K562 (cell line): ENCODE measurements at regions not wholly inside any gene's neighbourhood (a gene's known extent, or its start where the extent isn't known, plus 50 kb on each side); places are given as distances from the start of the nearest gene placed in this dataset.

ENCODE experiments used
- ATAC-seq: fragments of 200-7000 bp; cut with Tn5 transposase; 3 replicates; pipeline ENCODE4 v1.9.1; 2020; ENCODE audit warnings: moderate library complexity
- BruUV-seq: library from RNA; stranded (reverse); fragments of 400-500 nt; replicated peaks from 2 replicates; lab custom pipeline; 2021; lab: Mats Ljungman, UMichigan
- CTCF ChIA-PET: fragments of 300-600 bp; formaldehyde crosslinking; extraction: SDS; loops from one replicate; lab custom pipeline; 2021; ENCODE audit warnings: low intra/inter-chr PET ratio; lab: Yijun Ruan, JAX
- POLR2A ChIA-PET: fragments of 300-600, 350-650 bp; sonication (Branson Sonifier 250); formaldehyde crosslinking; extraction: SDS; loops from one replicate; lab custom pipeline; 2021; ENCODE audit warnings: antibody characterized with exemption, inconsistent platforms; lab: Yijun Ruan, JAX
- DNase-seq, 4 experiments: peaks; one replicate each; pipeline versions ENCODE4 v3.0.0 to v3.0.0-alpha.2; 2011 to 2018; ENCODE audit warnings: low spot score in 3 of 4, mixed read lengths in 3 of 4; ENCODE audit errors: extremely low read depth in 1 of 4
- FAIRE-seq: peaks from 2 replicates; lab custom pipeline; 2011; peaks lifted over from hg19 to GRCh38; lab: Jason Lieb, UNC
- H2AFZ ChIP-seq: 2 replicates; pipeline ENCODE4 v1.6.0; 2011; ENCODE audit warnings: low read depth, low read length, control low read depth, inconsistent platforms
- H3K27ac ChIP-seq: fragments of 200-600 bp; 3 replicates; pipeline ENCODE4 v1.8.0; 2011; ENCODE audit warnings: low read depth, mild to moderate bottlenecking, control low read depth, inconsistent platforms, low read length, moderate library complexity, mixed read lengths; ENCODE audit errors: extremely low read depth
- H3K27me3 ChIP-seq, 2 experiments: fragments of 300-600 bp in 1 of 2; 2 replicates in 1 of 2; 3 replicates in 1 of 2; pipeline versions ENCODE4 v1.6.0 to v1.8.0; 2011; ENCODE audit warnings: inconsistent platforms in 2 of 2, low read length in 2 of 2, mild to moderate bottlenecking in 1 of 2, mixed read lengths in 1 of 2, moderate library complexity in 1 of 2; ENCODE audit not compliant: control insufficient read depth in 2 of 2, insufficient read depth in 2 of 2
- H3K36me3 ChIP-seq: fragments of 300-600 bp; 3 replicates; pipeline ENCODE4 v1.8.0; 2011; ENCODE audit warnings: mild to moderate bottlenecking, low read length, inconsistent platforms; ENCODE audit not compliant: control insufficient read depth, insufficient read depth
- H3K4me1 ChIP-seq, 2 experiments: fragments of 200-600 bp in 1 of 2; replicated peaks in 1 of 2; 2 replicates in 1 of 2; 3 replicates in 1 of 2; pipeline versions ENCODE4 v1.5.1 to v1.8.0; 2011; ENCODE audit warnings: inconsistent platforms in 2 of 2, low read length in 2 of 2, mild to moderate bottlenecking in 1 of 2, mixed read lengths in 1 of 2, moderate library complexity in 1 of 2; ENCODE audit not compliant: control insufficient read depth in 2 of 2, insufficient read depth in 2 of 2
- H3K4me2 ChIP-seq: 2 replicates; pipeline ENCODE4 v1.6.1; 2011; ENCODE audit warnings: low read length, control low read depth, inconsistent platforms, mixed read lengths; ENCODE audit not compliant: insufficient read depth
- H3K4me3 ChIP-seq: fragments of 200-600 bp; sonication (generic), shearing (Covaris generic); 2 replicates; pipeline ENCODE4 v1.5.1; 2016; ENCODE audit warnings: control low read depth, inconsistent platforms
- H3K79me2 ChIP-seq: fragments of 200-600 bp; 3 replicates; pipeline ENCODE4 v1.8.0; 2011; ENCODE audit warnings: low read length, inconsistent platforms; ENCODE audit not compliant: control insufficient read depth, insufficient read depth
- H3K9ac ChIP-seq, 2 experiments: 2 replicates each; pipeline versions ENCODE4 v1.6.0 to v1.6.1; 2011; ENCODE audit warnings: low read depth in 2 of 2, low read length in 2 of 2, control low read depth in 1 of 2, inconsistent platforms in 1 of 2, mild to moderate bottlenecking in 1 of 2, mixed read lengths in 1 of 2; ENCODE audit not compliant: insufficient read depth in 1 of 2
- H3K9me1 ChIP-seq: one replicate; pipeline ENCODE4 v1.6.0; 2011; ENCODE audit warnings: inconsistent platforms, mild to moderate bottlenecking, low read length, moderate library complexity; ENCODE audit not compliant: control insufficient read depth, insufficient read depth
- H3K9me3 ChIP-seq: replicated peaks from 2 replicates; pipeline ENCODE4 v1.5.1; 2011; ENCODE audit warnings: low read depth, low read length, inconsistent platforms; ENCODE audit not compliant: control insufficient read depth, insufficient read depth
- H4K20me1 ChIP-seq: replicated peaks from 2 replicates; pipeline ENCODE4 v1.6.1; 2011; ENCODE audit warnings: low read length, inconsistent platforms, mixed read lengths; ENCODE audit not compliant: control insufficient read depth, insufficient read depth
- BACH1 ChIP-seq: fragments of 200-800 bp; sonication (Bioruptor generic); IDR thresholded peaks from 2 replicates; pipeline ENCODE4 v1.6.1; 2016; ENCODE audit warnings: missing genetic modification characterization, missing compliant biosample characterization
- CC2D1A ChIP-seq: fragments of 450-650 bp; IDR thresholded peaks from 2 replicates; pipeline ENCODE4 v1.6.1; 2017; ENCODE audit warnings: mild to moderate bottlenecking
- GABPA ChIP-seq: fragments of 200-800 bp; sonication (Bioruptor generic); conservative IDR thresholded peaks from 2 replicates; pipeline ENCODE4 v1.6.1; 2016; ENCODE audit warnings: low read depth, missing genetic modification characterization, missing compliant biosample characterization
- MAZ ChIP-seq, 2 experiments: fragments of 450-650 bp in 1 of 2; sonication (generic) in 1 of 2; formaldehyde crosslinking; IDR thresholded peaks in 1 of 2; conservative IDR thresholded peaks in 1 of 2; 2 replicates each; pipeline versions ENCODE4 v1.4.0 to v1.5.0; 2020; ENCODE audit warnings: mild to moderate bottlenecking in 1 of 2, missing genetic modification reagents in 1 of 2
- MCM5 ChIP-seq: fragments of 450-650 bp; IDR thresholded peaks from 2 replicates; pipeline ENCODE4 v1.6.1; 2016; ENCODE audit warnings: low read depth
- ZEB2 ChIP-seq: fragments of 450-650 bp; IDR thresholded peaks from 2 replicates; pipeline ENCODE4 v1.6.1; 2016
- WGBS: fragments of 100-300 bp; shearing (Covaris generic); methylation state at CpG from one replicate; pipeline ENCODE4 v1.1.6; 2016; ENCODE audit warnings: low coverage, mixed read lengths; ENCODE audit not compliant: insufficient coverage; ENCODE audit errors: missing lambda C conversion rate; 5-methylcytosine and 5-hydroxymethylcytosine counted together
- in situ Hi-C: fragments of 300-500 bp; cut with MboI; formaldehyde crosslinking; loops from 4 replicates; pipeline ENCODE4 v1.15.0; 2018; ENCODE audit warnings: inconsistent platforms, mixed read lengths
- intact Hi-C: fragments of 100-400 bp; cut with micrococcal nuclease; formaldehyde crosslinking; loops from 2 replicates; pipeline ENCODE4 v1.14.2; 2022
- TF ChIP-seq, protein P1 (sequence below): sonication (generic); formaldehyde crosslinking; IDR thresholded peaks from 2 replicates; pipeline ENCODE4 v1.8.0; 2023; ENCODE audit warnings: missing genetic modification reagents, mild to moderate bottlenecking, borderline replicate concordance

DNA sequence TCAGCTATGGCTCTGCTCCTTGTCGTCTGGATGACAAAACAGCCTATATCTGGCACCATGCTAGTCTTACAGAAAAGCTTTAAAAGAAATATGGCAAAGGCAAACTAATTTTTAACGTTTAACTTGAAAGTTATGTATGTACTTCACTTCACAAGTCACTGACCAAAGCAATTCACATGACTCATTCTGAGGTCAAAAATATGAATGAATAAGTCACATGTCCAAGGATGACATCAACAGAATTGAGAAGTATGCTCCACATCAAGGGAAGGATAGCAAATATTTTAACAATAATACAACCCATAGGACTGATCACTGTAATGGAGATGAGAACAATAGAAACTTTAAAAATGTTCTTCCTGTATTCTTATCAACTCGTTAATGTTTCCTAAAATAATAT, 1072.6 kb upstream of the NUDT12 start:
- POLR2A ChIA-PET: no interaction called here
- in situ Hi-C loops: no loop called here
- ATAC-seq: no peak

More for the DNA sequence above, 1072.6 kb upstream of the NUDT12 start:
- no peak overlapping the region for H3K4me3 ChIP-seq
- WGBS: 0% methylated on average over 3 of the region's 3 CpGs
- no peaks in the 10 kb centered on the region for H3K79me2 ChIP-seq
- H2AFZ ChIP-seq: no peak overlapping the region
- DNase-seq (no peak), FAIRE-seq (no peak)
- intact Hi-C loops: no loop called here
- no TSS peak for BruUV-seq
- H3K9me3 ChIP-seq: no peaks in the 10 kb centered on the region
- no peak for TF ChIP-seq BACH1 (tag)
- TF ChIP-seq, protein P1, sequence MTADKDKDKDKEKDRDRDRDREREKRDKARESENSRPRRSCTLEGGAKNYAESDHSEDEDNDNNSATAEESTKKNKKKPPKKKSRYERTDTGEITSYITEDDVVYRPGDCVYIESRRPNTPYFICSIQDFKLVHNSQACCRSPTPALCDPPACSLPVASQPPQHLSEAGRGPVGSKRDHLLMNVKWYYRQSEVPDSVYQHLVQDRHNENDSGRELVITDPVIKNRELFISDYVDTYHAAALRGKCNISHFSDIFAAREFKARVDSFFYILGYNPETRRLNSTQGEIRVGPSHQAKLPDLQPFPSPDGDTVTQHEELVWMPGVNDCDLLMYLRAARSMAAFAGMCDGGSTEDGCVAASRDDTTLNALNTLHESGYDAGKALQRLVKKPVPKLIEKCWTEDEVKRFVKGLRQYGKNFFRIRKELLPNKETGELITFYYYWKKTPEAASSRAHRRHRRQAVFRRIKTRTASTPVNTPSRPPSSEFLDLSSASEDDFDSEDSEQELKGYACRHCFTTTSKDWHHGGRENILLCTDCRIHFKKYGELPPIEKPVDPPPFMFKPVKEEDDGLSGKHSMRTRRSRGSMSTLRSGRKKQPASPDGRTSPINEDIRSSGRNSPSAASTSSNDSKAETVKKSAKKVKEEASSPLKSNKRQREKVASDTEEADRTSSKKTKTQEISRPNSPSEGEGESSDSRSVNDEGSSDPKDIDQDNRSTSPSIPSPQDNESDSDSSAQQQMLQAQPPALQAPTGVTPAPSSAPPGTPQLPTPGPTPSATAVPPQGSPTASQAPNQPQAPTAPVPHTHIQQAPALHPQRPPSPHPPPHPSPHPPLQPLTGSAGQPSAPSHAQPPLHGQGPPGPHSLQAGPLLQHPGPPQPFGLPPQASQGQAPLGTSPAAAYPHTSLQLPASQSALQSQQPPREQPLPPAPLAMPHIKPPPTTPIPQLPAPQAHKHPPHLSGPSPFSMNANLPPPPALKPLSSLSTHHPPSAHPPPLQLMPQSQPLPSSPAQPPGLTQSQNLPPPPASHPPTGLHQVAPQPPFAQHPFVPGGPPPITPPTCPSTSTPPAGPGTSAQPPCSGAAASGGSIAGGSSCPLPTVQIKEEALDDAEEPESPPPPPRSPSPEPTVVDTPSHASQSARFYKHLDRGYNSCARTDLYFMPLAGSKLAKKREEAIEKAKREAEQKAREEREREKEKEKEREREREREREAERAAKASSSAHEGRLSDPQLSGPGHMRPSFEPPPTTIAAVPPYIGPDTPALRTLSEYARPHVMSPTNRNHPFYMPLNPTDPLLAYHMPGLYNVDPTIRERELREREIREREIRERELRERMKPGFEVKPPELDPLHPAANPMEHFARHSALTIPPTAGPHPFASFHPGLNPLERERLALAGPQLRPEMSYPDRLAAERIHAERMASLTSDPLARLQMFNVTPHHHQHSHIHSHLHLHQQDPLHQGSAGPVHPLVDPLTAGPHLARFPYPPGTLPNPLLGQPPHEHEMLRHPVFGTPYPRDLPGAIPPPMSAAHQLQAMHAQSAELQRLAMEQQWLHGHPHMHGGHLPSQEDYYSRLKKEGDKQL: no peak
- no peak for TF ChIP-seq MAZ (CRISPR knock-in tag; conservative IDR thresholded peaks at IDR 0.05 in 1 of 2, IDR thresholded peaks at IDR 0.05 in 1 of 2)
- no peak for TF ChIP-seq CC2D1A
- TF ChIP-seq MCM5: no peak
- no peak for TF ChIP-seq ZEB2
- no peak for TF ChIP-seq GABPA (tag)
- CTCF ChIA-PET: no interaction called here
- H3K27me3 ChIP-seq: no peaks in the 10 kb centered on the region
- no peaks in the 10 kb centered on the region for H3K4me1 ChIP-seq
- no peaks in the 10 kb centered on the region for H3K9me1 ChIP-seq
- H3K27ac ChIP-seq: no peak overlapping the region
- no peaks in the 10 kb centered on the region for H3K36me3 ChIP-seq
- H3K4me2 ChIP-seq: no peak overlapping the region
- H3K9ac ChIP-seq: no peak overlapping the region
- no peaks in the 10 kb centered on the region for H4K20me1 ChIP-seq
